ENCODE measurements at regions not wholly inside any gene's neighbourhood (a gene's known extent, or its start where the extent isn't known, plus 50 kb on each side); places are given as distances from the start of the nearest gene placed in this dataset.
"Not testable (repeated sequence)": the region's sequence is repeated elsewhere in the genome, so short reads cannot be mapped to it uniquely, and the experiment has no call there.

- no peak for DNase-seq (ENCODE audit: low read depth)
Observed at GRCh38 chr11:116044941-116045340, 540.7 kb upstream of the CADM1 start.

GRCh38 chr11:116044520-116044919 lies 540.3 kb upstream of the CADM1 start:
- no peak for DNase-seq (ENCODE audit: low read depth)

GRCh38 chr11:116043857-116044256 lies 539.6 kb upstream of the CADM1 start:
- DNase-seq (ENCODE audit: low read depth), result no peak

- not testable (repeated sequence) for DNase-seq (ENCODE audit: low read depth)
Observed at GRCh38 chr11:116043059-116043458, 538.8 kb upstream of the CADM1 start.

GRCh38 chr11:116042146-116042545 lies 537.9 kb upstream of the CADM1 start:
- no peak for DNase-seq (ENCODE audit: low read depth)

GRCh38 chr11:116037861-116038260 lies 533.6 kb upstream of the CADM1 start:
- no peak for DNase-seq (ENCODE audit: low read depth)

GRCh38 chr11:116035977-116036376 lies 531.8 kb upstream of the CADM1 start:
- no peak for DNase-seq (ENCODE audit: low read depth)

GRCh38 chr11:116033931-116034553 lies 529.8 kb upstream of the CADM1 start:
- no peak for DNase-seq (ENCODE audit: low read depth)

- no peak for DNase-seq (ENCODE audit: low read depth)
Observed at GRCh38 chr11:116030697-116031331, 526.6 kb upstream of the CADM1 start.

- DNase-seq (ENCODE audit: low read depth), result not testable (repeated sequence)
Observed at GRCh38 chr11:116028506-116028905, 524.3 kb upstream of the CADM1 start.

GRCh38 chr11:115999437-115999836 lies 495.2 kb upstream of the CADM1 start:
- no peak for DNase-seq (ENCODE audit: low read depth)

- DNase-seq (ENCODE audit: low read depth), result no peak
Observed at GRCh38 chr11:115996808-115997188, 492.6 kb upstream of the CADM1 start.

- DNase-seq (ENCODE audit: low read depth), result no peak
Observed at GRCh38 chr11:115996125-115996807, 492.1 kb upstream of the CADM1 start.

- no peak for DNase-seq (ENCODE audit: low read depth)
Observed at GRCh38 chr11:115993590-115993989, 489.4 kb upstream of the CADM1 start.

GRCh38 chr11:115990004-115990447 lies 485.8 kb upstream of the CADM1 start:
- no peak for DNase-seq (ENCODE audit: low read depth)

GRCh38 chr11:115985896-115986295 lies 481.7 kb upstream of the CADM1 start:
- no peak for DNase-seq (ENCODE audit: low read depth)

- DNase-seq (ENCODE audit: low read depth), result no peak
Observed at GRCh38 chr11:115984228-115984627, 480.0 kb upstream of the CADM1 start.

- no peak for DNase-seq (ENCODE audit: low read depth)
Observed at GRCh38 chr11:115982666-115983065, 478.5 kb upstream of the CADM1 start.

- no peak for DNase-seq (ENCODE audit: low read depth)
Observed at GRCh38 chr11:115981814-115982471, 477.7 kb upstream of the CADM1 start.

- no peak for DNase-seq (ENCODE audit: low read depth)
Observed at GRCh38 chr11:115981104-115981481, 476.9 kb upstream of the CADM1 start.

GRCh38 chr11:115980337-115981103 lies 476.3 kb upstream of the CADM1 start:
- no peak for DNase-seq (ENCODE audit: low read depth)

GRCh38 chr11:115974703-115975102 lies 470.5 kb upstream of the CADM1 start:
- no peak for DNase-seq (ENCODE audit: low read depth)
